HG02642 (cell line): ENCODE measurements at regions not wholly inside any gene's neighbourhood (a gene's known extent, or its start where the extent isn't known, plus 50 kb on each side); places are given as distances from the start of the nearest gene placed in this dataset.
"Not testable (repeated sequence)": the region's sequence is repeated elsewhere in the genome, so short reads cannot be mapped to it uniquely, and the experiment has no call there.

Experiments
- ATAC-seq: cut with Tn5 transposase; IDR thresholded peaks from one replicate; pipeline ENCODE4 v1.9.1; 2021; ENCODE audit warnings: mild to moderate bottlenecking; ENCODE audit not compliant: unreplicated experiment, poor library complexity

DNA sequence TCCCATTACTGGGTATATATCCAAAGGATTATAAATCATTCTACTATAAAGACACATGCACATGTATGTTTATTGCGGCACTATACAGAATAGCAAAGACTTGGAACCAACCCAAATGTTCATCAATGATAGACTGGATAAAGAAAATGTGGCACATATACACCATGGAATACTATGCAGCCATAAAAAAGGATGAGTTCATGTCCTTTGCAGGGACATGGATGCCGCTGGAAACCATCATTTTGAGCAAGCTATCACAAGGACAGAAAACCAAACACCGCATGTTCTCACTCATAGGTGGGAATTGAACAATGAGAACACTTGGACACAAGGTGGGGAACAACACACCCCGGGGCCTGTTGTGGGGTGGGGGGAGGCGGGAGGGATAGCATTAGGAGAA, 57.0 kb upstream of the NEUROD1 start:
- not testable (repeated sequence) for ATAC-seq

GRCh38 chr2:181738074-181738473, 57.8 kb upstream of the NEUROD1 start:
- no peak for ATAC-seq

- no peak for ATAC-seq
These were observed 58.2 kb upstream of the NEUROD1 start for GRCh38 chr2:181738563-181738962.

DNA sequence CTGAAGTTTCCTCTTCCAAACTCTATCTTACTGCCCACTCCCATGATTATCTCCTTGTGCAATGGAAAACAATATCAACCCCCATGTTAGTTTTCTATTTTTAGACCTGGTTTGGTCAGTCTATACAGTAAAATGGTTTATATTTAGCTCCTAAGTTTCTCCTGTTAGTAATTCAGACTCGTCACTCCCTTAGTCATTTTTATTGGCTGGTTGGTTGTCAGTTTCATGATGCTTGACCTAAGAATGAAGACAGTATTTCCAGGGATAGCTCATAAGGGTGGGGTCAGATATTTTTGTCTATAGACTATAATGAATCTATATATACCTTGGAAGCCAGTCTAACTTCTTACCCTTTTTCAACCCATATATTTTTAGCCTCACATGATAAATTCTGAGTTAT, 61.4 kb upstream of the NEUROD1 start:
- ATAC-seq: no peak

- no peak for ATAC-seq
These were observed 62.0 kb upstream of the NEUROD1 start for GRCh38 chr2:181742361-181742760.

DNA sequence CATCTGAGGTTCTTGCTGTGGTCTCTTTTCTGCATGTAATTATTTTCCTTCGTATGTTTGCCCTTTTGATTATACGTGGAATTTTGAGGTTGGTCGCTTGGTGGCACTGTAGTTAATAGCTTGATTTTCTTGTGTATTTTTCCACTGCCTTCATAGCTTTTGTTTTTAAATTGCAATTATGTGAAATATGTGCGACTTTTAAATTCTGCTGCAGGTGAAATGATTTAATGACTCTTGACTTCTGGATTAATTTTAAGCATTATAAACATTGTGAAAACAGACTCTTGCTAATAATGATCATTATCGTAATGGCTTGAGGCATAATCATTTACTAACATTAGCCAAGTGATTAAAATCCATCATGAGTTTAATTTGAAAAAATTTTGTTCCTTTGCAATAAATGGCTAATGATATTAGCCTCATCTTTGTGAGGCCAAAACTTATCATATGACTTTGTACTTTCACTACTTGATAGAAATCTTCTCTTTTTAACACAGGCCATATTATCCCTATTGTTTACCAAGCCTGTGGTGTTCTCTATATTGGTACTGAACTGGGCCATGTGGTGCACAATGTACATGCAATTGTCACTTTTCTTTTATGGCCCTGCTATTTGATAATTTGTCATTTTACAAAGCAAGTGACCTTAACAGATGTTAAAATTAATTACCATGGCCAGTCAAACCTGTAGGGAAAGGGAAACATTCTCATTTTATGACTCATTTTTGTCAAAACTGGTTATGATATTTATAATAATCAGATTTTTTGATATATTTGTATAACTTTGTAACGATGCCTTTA, 62.8 kb upstream of the NEUROD1 start:
- no peak for ATAC-seq

DNA sequence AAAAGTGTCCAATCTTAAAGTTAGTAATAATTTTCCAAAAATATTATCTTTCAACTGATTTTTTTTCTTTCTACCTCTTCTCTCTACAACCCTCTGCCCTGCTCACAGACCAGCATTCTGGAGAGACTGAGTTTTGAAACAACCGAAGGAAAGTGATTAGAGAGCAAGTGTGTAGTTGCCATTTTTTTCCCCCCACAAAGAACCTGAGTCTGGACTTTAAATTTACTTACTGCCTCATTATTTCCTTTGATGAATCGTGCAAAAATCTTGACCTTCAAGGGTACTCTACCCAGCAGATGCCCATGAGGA, 63.4 kb upstream of the NEUROD1 start:
- ATAC-seq: no peak

DNA sequence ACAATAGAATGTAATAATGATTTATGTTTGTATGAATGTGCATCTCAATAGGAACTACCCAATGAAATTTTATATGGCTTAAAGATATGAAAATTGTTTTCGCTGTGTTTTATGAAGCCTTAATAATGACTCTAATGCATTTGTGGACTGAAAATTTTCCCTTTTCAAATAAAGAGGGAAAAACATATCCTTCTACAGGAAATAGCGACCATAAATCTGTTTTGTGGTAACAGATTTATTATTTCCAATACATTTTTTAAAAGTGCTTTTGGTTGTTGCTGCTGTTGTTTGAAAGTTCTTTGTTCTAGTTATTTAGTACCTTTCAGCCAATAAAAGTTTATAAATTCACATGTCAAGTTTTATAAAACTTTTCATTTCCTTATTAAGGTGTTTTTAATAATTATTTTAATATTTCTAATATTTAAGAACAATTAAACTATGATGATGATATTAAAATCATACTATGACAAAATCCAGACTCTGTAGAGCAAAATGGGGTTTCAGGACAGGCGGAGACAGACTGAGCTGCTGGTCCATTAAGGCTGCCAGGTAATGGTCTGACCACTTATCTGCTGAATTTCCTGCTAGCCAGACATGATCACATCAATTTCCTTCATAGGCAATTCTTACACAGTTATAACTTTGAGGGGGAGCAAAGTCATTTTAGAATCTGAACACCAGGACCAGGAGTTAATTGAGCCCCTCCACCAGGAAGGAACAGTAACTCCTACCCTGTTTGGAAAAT, 65.7 kb upstream of the NEUROD1 start:
- no peak for ATAC-seq

DNA sequence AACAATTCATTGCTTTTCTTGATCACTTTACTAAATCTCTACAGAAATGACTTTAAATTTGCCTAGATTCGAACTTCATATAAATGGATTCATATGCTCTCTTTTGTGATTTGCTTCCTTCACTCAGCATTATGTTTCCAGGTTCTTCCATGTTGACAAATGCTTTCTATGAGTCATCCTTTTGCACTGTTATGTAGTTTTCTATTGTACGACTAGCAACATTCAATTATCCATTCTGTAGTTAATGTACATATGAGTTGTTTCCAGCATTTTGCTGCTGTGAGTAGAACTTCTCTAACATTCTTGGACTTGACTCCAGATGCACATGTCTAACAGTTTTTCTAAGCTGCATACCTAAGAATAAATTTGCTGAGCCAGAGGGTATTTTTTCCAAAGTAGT, 66.5 kb upstream of the NEUROD1 start:
- no peak for ATAC-seq

DNA sequence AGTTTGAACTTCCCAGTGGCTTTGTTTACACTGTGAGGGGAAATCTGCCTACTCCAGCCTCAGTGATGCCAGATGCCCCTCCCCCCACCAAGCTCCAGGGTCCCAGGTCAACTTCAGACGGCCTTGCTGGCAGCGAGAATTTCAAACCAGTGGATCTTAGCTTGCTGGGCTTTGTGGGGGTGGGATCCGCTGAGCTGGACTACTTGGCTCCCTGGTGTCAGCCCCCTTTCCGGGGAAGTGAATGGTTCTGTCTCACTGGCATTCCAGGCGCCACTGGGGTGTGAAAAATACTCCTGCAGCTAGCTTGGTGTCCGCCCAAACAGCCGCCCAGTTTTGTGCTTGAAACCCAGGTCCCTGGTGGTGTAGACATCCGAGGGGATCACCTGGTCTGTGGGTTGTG, 70.0 kb upstream of the NEUROD1 start:
- no peak for ATAC-seq

GRCh38 chr2:181751266-181752030, 71.1 kb upstream of the NEUROD1 start:
- no peak for ATAC-seq

DNA sequence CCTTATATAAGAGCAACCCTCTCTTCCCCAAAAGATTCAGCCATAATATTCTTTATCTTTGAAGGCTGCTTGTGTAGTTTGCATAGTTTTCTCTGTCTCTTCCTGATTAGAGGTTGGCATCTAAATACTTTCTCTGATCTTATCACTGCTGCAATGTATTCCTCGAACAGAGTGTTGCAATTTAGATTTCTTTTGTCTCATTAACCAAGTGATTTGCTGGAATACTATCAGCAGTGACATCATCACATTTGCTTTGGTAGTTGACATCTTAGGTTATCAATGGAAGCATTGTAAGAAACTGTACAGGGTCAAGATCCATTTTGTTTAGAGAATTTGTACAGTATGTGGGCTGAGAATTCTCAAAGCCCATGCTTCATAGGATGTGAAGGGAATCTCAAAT, 72.0 kb upstream of the NEUROD1 start:
- no peak for ATAC-seq

- ATAC-seq: no peak
These were observed 73.4 kb upstream of the NEUROD1 start for GRCh38 chr2:181753686-181754085.

DNA sequence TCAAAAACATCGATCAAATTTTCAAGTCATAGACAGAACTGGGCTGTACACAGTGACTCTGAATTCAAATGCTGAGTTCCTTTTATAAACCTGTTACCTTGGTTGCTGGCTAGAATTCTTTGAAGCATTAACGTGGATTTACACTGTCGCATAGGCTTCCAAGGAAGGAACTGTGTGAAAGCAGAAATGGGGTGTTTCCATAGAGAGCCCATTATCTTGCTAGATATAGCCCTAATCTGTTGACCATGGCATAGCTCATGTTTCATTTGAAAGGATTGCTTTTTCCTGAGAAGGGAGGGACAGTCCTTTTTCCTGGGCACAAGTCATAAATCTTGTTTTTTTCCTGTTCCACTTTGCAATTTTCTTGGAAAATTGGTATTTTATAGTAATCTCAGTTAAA, 73.8 kb upstream of the NEUROD1 start:
- ATAC-seq: no peak

- ATAC-seq: no peak
These were observed 74.9 kb upstream of the NEUROD1 start for GRCh38 chr2:181755181-181755580.

- ATAC-seq: no peak
These were observed 80.2 kb upstream of the NEUROD1 start for GRCh38 chr2:181760521-181760920.

GRCh38 chr2:181761175-181761574, 80.9 kb upstream of the NEUROD1 start:
- no peak for ATAC-seq

DNA sequence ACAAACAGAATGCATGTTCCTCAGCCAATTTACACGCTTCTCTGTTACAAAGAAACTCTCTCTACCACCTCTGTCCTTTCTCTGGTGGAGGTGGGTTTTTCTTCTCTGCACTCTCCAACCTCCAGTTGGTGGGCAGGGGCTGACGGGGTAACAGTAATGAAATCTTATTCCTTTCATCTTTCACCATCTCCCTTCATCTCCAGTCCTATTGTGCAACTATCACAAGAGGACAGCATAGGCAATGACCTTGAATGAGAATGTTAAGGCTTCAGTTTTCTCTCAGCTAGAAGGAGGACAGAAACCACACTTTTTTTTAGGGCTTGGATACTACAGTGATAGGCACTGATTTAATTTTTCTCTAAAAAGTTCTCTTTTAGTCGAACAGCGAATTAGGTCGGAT, 81.7 kb upstream of the NEUROD1 start:
- no peak for ATAC-seq

- ATAC-seq: no peak
These were observed 82.5 kb upstream of the NEUROD1 start for GRCh38 chr2:181762848-181763247.

DNA sequence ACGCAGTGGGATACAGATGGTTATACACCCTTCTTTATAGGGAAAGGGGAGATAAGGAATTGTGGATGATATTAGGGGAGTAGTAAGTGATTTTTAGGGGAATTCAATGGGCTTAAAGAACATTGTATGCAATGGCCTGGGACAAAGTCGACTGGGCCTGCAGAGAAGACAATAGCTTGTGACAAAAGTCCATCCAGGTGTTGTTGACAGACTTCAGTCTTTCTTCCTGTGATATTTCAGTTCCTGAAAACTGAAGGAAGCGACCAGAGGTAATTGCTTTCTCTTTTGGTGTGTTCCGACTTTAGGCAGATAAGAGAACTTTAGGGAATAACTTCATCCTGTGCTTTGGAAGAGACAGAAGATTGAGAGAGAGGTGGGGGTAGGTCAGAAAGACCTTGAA, 83.1 kb upstream of the NEUROD1 start:
- no peak for ATAC-seq
